ENCODE measurements at regions not wholly inside any gene's neighbourhood (a gene's known extent, or its start where the extent isn't known, plus 50 kb on each side); places are given as distances from the start of the nearest gene placed in this dataset.

DNA sequence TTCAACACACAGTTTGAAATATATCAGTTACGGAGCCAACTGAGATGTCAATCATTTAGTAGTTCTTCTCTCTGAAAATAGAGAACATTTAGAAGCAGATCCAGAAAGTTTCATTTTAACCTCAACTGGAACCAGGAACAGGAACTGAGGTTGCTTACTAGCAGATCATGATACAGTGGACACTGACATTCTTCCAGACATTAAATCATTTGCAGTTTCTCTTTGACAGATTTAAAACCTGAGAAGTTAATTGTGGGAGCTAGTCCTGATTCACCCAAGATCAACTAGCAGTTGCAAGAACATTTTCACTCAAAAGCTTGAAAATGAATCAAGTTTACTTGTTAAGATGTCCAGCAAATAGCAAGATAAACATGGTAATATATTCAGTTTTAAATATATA is 135.4 kb downstream of the SLC17A6 start:
- Histone ChIP-seq H3K27ac (no peak overlapping the region), H3K9me3 (no peaks in the 10 kb centered on the region), H3K4me3 (no peak overlapping the region), H3K4me1 (replicated peaks) (no peaks in the 10 kb centered on the region), H3K27me3 (replicated peaks; ENCODE audit: insufficient read depth) (no peaks in the 10 kb centered on the region), H3K36me3 (no peaks in the 10 kb centered on the region)
- DNase-seq (ENCODE audit: low spot score) = no peak
- 88% methylated on average over 1 of the region's 1 CpG for WGBS
- intact Hi-C loops (cut with DNase I) = no loop called here
- TF ChIP-seq POLR2AphosphoS5 (IDR thresholded peaks at IDR 0.05) = no peak
- TF ChIP-seq, protein P1, sequence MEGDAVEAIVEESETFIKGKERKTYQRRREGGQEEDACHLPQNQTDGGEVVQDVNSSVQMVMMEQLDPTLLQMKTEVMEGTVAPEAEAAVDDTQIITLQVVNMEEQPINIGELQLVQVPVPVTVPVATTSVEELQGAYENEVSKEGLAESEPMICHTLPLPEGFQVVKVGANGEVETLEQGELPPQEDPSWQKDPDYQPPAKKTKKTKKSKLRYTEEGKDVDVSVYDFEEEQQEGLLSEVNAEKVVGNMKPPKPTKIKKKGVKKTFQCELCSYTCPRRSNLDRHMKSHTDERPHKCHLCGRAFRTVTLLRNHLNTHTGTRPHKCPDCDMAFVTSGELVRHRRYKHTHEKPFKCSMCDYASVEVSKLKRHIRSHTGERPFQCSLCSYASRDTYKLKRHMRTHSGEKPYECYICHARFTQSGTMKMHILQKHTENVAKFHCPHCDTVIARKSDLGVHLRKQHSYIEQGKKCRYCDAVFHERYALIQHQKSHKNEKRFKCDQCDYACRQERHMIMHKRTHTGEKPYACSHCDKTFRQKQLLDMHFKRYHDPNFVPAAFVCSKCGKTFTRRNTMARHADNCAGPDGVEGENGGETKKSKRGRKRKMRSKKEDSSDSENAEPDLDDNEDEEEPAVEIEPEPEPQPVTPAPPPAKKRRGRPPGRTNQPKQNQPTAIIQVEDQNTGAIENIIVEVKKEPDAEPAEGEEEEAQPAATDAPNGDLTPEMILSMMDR (IDR thresholded peaks at IDR 0.05) = no peak

DNA sequence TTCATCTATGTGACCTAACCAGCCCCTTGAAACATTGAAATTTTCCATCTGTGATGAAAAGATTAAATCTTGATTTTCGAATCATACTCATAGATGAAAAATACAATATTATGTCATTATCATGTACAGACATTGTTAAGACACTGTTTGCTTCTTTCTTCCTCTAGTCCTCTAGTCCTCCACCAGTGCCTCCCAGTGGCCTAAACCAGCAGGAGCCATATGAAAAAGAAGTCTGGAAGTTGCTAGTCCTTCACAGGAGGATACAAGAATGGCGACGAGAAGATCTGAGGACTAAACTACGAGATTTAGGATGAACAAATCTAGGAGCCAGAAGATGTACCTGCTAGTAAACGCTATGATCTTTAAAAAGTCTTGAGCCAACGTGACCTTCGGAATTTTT is 134.1 kb downstream of the SLC17A6 start:
- intact Hi-C loops (cut with DNase I) = no loop called here

DNA sequence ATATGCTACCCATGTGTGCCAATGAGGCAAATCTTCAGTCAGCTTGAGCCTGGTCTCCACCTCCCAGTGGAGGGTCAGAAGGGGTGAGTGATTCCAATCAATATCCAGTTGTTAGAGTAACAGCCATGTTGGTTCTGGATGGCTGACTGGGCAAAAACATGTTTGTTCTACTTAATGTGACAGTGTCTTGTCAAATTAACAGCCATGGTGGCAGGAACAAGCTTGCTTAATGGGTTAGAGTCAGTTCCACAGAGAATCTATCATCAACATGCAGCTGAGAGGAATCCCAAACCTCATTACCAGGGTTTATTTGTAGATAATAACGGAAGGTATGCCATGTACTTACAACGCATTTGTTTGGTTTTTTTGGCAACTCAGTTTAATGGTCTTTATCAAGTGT is 133.2 kb downstream of the SLC17A6 start:
- no peak for DNase-seq (ENCODE audit: low spot score)
- Histone ChIP-seq H3K27ac (no peak overlapping the region), H3K4me1 (replicated peaks) (no peaks in the 10 kb centered on the region), H3K9me3 (no peaks in the 10 kb centered on the region), H3K4me3 (no peak overlapping the region), H3K36me3 (no peaks in the 10 kb centered on the region), H3K27me3 (replicated peaks; ENCODE audit: insufficient read depth) (no peaks in the 10 kb centered on the region)
- no peak for TF ChIP-seq POLR2AphosphoS5 (IDR thresholded peaks at IDR 0.05)
- TF ChIP-seq, protein P1 (IDR thresholded peaks at IDR 0.05) = no peak
- TF ChIP-seq POLR2A (IDR thresholded peaks at IDR 0.05) = no peak
- 32% methylated on average over 2 of the region's 2 CpGs for WGBS
- intact Hi-C loops (cut with DNase I) = no loop called here

More for the DNA sequence above, 134.1 kb downstream of the SLC17A6 start:
- Histone ChIP-seq H3K27ac (no peak overlapping the region), H3K4me3 (no peak overlapping the region), H3K27me3 (replicated peaks; ENCODE audit: insufficient read depth) (no peaks in the 10 kb centered on the region), H3K4me1 (replicated peaks) (no peaks in the 10 kb centered on the region), H3K36me3 (no peaks in the 10 kb centered on the region), H3K9me3 (no peaks in the 10 kb centered on the region)
- TF ChIP-seq, protein P1 (IDR thresholded peaks at IDR 0.05) = no peak
- DNase-seq (ENCODE audit: low spot score) = no peak
- 82% methylated on average over 7 of the region's 7 CpGs for WGBS

DNA sequence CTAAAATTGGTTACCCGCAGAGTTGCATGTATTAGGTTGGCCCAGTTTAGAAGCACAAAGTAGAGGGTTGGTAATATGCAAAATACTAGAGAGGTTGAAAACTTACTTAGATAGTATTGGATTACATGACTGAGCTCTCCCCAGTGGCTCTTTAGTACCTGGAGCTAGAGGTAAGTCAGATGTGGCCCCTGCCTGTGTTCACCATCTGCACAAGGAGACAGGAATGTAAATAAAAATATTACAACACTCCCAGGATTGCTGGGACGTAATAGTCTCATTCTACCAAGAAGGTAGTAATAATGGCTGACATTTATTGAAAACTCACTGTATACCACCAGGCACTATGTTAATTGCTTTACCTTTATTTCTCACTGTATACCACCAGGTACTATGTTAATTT is 129.6 kb downstream of the SLC17A6 start:
- no peaks in the 10 kb centered on the region for H3K9me3 ChIP-seq
- H3K27me3 ChIP-seq (replicated peaks; ENCODE audit: insufficient read depth) = no peaks in the 10 kb centered on the region
- no peak for DNase-seq (ENCODE audit: low spot score)
- H3K36me3 ChIP-seq = no peaks in the 10 kb centered on the region
- H3K4me3 ChIP-seq = no peak overlapping the region
- no peaks in the 10 kb centered on the region for H3K4me1 ChIP-seq (replicated peaks)
- no peak overlapping the region for H3K27ac ChIP-seq
- intact Hi-C loops (cut with DNase I) = no loop called here
- WGBS = 72% methylated on average over 2 of the region's 2 CpGs
- TF ChIP-seq, protein P1 (IDR thresholded peaks at IDR 0.05) = no peak
- no peak for TF ChIP-seq POLR2A (IDR thresholded peaks at IDR 0.05)
- no peak for TF ChIP-seq POLR2AphosphoS5 (IDR thresholded peaks at IDR 0.05)

DNA sequence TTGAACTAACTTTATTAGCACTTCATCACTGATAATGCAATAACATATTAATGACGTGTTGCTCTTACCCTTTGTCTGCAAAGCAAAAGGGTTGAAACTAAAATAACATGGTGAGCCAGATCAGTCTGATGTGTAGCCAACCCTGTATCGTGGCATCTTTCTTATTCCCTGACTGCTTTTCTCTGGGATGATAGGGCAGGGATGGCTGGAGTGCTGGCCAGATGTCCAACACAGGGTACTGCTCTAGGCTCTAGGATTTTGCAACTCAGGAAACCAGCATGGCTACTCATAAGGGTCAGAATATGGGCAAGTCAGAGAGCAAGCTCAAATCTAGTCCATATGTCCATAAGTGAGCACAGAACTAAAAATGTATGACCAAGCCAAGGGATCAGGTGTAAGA is 129.1 kb downstream of the SLC17A6 start:
- no peak overlapping the region for H3K4me3 ChIP-seq
- TF ChIP-seq, protein P1 (IDR thresholded peaks at IDR 0.05) = no peak
- TF ChIP-seq POLR2AphosphoS5 (IDR thresholded peaks at IDR 0.05) (no peak), POLR2A (IDR thresholded peaks at IDR 0.05) (no peak)
- 88% methylated on average over 2 of the region's 2 CpGs for WGBS
- H3K4me1 ChIP-seq (replicated peaks) = no peaks in the 10 kb centered on the region
- H3K36me3 ChIP-seq = no peaks in the 10 kb centered on the region
- H3K27ac ChIP-seq = no peak overlapping the region
- H3K9me3 ChIP-seq = no peaks in the 10 kb centered on the region
- intact Hi-C loops (cut with DNase I) = no loop called here
- H3K27me3 ChIP-seq (replicated peaks; ENCODE audit: insufficient read depth) = no peaks in the 10 kb centered on the region
- no peak for DNase-seq (ENCODE audit: low spot score)
